HG02763 (cell line): ENCODE measurements at regions not wholly inside any gene's neighbourhood (a gene's known extent, or its start where the extent isn't known, plus 50 kb on each side); places are given as distances from the start of the nearest gene placed in this dataset.
"Not testable (repeated sequence)": the region's sequence is repeated elsewhere in the genome, so short reads cannot be mapped to it uniquely, and the experiment has no call there.

ENCODE experiments used
- ATAC-seq: cut with Tn5 transposase; IDR thresholded peaks from one replicate; pipeline ENCODE4 v1.9.1; 2021; ENCODE audit warnings: mild to moderate bottlenecking, moderate library complexity; ENCODE audit not compliant: unreplicated experiment

DNA sequence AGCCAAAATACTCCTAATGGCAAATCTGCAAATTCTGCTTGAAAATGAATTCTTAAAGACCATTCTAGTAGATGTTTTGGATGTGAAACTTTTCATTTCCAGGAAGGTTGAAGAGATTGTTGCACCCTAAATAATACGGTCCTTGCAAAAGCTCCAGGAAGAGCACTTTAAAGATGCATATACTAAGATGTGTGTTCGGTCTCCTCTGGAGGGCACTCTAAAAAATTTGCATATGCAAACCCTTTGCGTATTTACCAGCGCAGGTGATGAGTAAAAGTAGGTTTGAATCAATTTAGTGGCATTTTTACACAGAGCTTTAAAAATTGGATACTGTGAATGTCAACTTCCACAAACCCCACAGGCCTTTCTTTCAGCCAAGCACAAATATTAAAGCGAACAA, 378.1 kb upstream of the SORCS1 start:
- ATAC-seq, result no peak

DNA sequence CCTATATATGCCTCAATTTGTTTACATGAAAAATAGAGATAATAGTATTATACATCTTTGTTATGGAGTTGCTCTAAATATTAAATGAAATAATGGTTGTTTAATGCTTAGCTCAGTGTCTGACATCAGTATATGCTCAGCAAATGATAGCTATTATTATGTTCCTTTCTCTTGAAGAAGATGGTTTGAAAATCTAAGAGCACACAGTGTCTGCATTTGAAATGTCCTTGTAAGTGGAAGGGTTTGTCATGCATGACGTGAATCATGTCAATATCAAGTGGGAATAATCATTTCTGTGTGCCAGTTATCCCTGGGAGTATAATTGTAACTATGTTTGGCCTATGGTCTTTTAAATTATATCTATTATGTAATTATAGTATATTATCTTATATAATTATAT, 377.5 kb upstream of the SORCS1 start:
- ATAC-seq, result no peak

DNA sequence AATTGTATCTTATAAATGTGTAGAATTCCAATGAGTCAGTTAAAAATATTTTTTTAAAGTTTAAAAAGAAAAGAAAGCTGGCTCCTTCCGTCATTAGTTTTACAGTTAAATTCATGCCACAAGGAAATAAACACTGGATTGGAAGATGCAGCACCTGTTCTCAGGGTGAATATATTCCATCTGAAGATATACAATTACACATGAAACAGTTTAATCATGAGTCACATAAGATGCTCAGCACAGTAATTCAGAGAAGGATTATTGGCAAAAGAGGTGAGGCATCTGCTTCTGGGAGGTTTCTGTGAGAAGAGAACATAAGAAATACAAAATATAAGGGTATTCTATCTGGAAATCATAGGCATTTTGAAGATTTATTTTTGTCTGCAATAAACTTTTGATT, 376.5 kb upstream of the SORCS1 start:
- no peak for ATAC-seq

DNA sequence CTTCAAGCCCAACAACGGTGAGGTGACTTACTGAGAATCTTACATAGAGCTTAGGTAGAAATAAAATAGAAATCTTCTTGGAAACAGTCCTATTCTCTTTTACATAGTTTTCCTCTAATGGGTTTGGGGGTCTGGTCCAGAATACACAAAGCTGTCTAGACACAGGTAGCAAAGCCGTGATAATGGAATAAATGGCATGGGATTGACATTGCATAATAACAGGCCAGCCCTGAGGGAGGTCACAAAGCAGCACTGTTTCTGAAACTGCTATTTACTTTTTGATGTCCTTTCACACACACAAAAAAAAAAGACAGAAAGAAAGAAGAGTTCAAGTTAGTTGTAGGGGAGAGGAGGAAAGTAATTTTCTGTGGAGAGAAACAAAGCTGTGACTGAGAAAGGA, 364.8 kb upstream of the SORCS1 start:
- ATAC-seq, result no peak

DNA sequence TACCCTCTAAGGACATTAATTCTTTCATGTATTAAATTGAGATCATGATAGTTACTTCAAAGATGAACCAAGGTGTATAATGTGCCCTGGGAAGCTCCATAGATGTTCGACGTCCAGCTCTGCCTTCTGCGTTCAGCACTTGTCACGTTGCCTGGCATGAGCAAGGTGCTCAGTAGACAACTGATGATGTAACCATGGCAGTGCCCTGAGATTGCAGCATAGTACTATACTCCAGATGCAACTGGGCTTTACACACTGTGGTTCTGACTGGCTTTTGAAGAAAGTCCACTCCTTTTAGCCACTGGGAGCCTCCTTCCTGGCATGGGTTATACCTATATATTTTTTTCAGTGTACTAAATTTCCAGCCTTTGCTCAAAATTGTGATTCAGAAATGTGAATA, 355.8 kb upstream of the SORCS1 start:
- ATAC-seq, result no peak

DNA sequence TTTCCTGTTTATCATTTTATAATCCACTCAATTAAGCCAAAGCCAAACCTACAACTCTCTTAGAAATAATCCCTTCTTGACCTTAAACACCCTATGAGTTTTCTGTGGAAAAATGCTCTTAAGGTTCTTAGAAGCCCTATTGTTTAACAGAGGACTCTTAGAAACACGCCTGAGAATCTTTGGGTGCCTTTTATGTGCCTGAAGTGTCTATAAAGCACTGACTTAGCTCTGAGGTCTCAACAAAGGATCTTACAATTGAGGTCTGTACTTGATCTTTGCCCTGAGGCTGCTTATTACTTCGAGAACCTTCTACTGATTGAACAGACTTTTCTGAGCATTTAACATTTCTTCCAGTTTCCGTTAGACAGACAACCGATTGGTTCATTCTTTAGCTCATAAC, 353.3 kb upstream of the SORCS1 start:
- ATAC-seq, result no peak

DNA sequence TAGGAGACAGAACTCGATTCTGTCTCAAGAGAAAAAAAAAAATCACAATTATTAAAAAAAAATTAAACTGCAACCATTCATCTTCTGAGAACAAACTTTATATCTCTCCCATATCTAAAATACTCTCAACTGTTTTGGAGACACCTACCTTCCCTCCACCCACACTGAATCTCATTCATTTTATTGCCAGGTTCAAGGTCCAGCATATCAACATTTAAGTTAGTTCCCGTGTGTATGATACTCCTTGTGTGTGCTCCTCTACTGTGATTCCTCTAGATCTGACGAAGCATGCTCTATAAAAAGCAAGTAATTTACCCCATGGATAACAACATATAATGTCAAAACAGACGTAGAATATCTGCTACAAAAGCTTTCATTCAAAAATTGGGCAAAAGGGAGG, 351.8 kb upstream of the SORCS1 start:
- ATAC-seq, result no peak

DNA sequence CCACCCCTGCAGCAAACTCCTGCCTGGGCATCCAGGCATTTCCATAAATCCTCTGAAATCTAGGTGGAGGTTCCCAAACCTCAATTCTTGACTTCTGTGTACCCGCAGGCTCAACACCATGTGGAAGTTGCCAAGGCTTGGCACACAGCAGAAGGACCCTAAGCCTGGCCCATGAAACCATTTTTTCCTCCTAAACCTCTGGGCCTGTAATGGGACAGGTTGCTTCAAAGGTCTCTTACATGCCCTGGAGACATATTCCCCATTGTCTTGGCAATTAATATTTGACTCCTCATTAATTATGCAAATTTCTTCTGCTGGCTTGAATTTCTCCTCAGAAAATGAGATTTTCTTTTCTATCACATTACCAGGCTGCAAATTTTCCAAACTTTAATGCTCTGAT, 339.5 kb upstream of the SORCS1 start:
- not testable (repeated sequence) for ATAC-seq

DNA sequence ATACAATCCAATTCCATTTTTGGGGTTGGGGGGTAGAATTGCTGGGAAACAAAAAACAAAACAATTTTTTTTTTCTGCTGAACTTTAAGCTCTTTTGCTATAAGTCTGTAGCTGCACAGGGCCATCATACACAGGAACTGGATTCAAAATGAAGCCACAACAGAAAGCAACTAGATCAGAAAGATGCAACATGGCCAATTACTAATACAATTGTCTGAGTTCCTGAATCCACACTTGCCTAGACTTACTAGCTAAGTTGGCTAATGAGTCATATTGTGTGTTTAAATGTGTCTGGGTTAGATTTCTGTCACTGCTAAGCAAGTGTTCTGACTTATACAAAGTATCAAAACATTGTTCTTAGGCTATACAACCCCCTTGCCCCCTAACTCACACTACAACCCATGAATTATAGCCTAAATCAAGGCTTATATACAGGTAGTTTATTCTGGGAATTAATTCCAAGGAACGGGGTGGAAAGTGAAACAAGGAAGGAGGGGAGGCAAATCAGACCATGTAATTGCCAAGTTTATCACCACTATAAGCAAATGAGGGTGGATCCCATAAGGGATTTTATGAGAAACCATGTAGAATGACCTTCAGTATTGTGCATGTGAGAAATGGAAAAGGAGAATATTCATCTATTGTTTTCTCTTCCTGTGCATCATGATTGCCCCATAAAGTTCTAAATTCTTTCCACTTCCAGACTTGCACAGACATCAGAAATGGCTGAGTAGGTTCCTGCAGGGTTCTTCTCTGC, 337.9 kb upstream of the SORCS1 start:
- no peak for ATAC-seq

DNA sequence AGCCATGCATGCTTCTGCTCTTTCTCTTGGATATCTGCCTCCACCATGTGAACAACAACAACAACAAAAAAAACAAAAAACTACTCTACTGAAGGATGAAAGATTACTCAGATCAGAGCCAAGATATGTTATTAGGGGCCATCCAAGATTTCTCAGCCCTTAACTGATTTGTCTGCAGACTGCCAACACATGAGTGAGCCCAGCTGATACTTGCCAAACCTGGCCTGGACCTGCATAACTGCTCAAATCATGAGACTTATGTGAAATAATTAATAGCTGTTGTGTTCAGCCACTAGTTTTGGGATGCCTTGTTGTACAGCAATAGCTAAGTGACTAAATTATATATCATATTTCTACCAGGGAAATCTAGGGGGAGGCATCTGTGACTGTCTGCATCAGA, 334.5 kb upstream of the SORCS1 start:
- ATAC-seq, result no peak

DNA sequence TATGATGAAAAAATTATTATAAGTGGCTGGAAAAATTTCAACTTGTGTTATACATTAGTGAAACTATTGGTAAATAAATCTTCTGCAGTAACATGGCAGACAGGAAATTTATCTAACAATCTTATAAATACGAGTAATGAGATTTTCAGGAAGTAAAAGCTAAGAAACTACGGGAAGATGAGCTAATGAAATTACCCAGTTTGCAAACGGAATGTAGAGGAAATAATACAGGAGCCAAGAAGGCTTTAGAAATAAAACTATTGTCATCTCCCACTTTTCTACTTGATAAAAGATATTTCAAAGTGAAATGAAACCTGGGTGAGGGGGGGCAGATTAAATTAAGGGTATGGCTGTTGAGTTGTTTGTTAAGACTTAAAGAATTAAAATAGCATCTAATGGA, 332.5 kb upstream of the SORCS1 start:
- ATAC-seq, result no peak

DNA sequence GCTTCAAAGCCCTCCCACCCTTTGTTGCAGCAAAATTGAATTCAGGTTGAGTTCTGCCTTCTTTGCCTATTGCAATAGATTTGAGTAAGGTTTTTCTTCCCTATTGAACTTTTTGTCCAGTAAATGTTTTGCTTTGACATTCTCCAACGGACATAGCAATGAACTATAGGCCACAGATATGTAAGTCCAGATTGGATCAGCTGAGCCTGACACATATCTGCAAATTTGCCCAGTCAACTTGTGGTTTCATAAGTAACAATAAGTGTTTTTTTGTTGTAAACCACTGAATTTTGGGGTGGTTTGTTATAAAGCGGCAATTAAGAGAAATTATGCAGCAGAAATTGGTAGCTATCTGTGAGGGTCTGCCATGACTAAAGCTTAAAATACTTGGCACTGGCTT, 332.1 kb upstream of the SORCS1 start:
- ATAC-seq, result no peak

DNA sequence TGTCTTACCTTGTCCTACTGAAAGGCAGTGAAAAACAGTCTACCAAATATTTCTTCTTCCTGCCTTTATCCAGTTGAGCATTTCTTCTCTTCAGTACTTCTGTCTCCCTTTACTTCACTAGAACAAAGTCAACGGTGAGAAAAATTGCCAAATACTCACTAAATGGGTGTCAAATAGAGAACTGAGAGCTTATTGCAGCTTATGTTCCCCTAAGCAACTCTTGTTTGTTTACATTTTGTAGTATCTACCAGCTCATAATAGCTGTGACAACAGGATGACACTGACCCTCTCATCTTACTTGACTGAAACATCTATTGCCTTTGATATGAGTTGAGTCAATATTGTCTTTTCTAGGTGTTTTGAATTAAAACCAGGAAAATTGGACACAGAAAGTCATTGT, 327.9 kb upstream of the SORCS1 start:
- ATAC-seq, result no peak

DNA sequence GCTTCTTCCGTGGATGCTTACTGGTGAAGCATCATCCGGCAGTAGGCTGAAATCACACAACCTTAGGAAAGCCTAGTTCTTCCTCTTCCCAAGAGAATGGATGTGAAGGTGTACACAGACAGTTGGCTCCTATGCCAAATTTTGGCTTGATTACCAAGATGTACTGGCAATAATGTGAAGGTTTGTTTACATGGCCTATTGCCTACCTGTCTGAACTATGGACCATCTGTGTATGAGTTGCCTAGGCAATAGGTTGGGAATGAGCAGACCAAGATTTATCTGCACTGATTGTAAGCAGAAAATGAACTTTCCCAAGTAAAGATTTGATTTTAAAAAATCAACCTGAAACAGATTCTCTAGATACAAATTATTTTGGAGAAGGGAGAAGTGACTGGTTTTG, 325.9 kb upstream of the SORCS1 start:
- no peak for ATAC-seq

DNA sequence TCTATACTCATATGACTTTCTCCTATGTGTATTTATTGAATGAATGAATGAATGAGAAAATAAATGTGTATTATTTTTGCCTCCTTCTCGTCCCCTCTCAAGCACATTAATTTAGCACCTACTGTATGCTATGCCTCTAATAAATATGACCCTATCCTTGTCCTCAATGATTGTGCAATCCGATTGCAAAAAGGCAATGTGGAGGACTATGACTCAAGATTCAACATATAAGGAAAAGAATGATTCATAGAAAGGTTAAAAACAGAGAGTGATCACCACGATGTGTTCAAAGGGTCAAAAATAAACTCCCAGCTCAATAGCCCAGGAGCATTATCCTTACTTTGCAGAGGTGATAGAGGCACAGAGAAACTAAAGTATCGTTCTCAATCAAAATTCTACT, 322.8 kb upstream of the SORCS1 start:
- ATAC-seq, result no peak

DNA sequence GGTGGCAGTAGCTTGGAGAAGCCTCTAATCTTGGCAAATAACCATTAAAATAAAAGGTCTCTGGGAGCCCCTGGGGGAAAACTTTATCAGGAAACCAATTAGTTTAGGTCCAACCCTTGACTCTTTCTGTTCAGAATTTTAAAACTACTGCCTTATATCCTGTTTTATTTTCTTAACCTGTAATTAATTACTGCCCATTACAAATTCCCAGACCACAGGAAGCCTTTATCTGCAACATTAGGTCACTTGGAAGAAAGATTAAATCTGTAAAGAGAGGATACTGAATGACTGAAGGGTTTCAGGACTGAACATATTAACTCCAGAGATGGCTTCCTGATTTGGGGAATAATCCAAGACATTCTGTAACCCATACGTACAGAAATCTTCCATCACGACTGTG, 320.5 kb upstream of the SORCS1 start:
- ATAC-seq, result no peak

DNA sequence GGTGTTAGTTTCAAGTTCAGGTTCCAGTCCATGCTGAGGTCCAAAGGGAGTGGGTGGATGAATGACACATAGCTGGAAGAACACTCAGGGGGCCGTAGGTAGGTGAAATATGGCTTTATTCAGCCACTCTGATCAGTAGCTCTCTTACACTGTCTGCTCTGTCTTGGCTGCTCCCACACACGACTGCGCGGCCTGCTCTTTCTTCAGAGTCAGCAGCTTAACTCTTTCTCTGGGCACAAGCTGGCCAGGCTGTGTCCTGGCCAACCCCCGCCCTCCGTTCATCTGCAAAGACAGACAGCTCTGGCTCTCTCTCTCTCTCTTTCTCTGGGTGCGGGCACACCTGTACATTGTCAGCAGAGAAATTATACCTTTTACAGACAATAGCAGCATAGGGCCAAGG, 317.4 kb upstream of the SORCS1 start:
- ATAC-seq, result no peak

DNA sequence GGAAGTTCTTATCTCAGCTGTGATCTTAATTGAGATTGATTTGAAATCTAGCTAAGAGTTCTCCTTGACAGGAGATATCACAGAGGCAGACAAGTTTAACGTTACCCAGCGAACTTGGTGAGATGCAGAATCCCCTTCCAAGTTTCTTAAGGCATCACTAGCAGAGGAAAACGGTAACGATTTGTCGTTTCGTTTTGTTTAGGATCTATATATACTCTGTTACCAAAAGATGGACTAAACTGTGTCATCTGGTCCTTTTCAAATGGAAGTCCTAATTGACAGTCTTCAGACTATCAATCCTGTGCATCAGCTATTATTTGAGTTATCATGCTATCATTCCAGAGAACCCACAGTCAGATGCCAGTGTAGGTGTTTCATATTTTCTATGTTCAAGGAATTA, 316.7 kb upstream of the SORCS1 start:
- no peak for ATAC-seq

DNA sequence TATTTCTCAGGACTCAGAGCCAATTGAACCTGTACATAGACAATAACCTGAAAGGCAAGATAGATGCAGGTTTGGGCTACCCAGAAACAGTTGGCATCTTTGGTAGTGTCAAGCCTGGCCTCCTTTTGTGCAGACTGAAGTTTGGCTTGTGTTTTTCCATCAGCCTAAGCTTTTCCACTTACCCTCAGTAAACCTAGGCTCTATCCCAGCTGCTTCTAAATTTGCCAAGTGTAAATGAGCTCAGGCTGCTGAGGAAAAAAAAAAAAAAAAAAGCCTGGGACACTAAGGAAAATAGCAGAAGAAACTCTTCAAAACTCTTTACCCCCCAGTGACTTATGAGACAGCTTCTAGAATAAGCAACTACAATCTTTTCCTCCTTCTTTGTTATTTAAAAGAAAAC, 316.3 kb upstream of the SORCS1 start:
- no peak for ATAC-seq

DNA sequence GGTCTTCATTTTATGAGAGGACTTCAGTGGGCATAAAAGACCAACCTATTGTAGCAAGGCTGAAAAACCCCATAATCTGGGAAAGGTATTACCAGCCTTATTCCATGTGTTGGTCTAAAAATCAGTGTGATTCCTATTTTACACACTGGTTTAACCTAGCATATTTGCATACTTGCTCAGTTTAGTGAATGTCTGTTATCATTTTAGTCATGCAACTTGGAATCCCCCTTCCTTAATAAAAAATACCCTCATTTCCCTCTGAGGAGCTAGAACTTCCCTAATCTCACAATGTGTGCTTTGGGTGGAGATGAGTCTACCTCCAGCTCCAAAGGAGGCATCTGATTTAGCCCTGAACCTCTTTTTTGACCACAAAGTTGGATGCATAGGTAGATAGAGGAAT, 312.8 kb upstream of the SORCS1 start:
- no peak for ATAC-seq

DNA sequence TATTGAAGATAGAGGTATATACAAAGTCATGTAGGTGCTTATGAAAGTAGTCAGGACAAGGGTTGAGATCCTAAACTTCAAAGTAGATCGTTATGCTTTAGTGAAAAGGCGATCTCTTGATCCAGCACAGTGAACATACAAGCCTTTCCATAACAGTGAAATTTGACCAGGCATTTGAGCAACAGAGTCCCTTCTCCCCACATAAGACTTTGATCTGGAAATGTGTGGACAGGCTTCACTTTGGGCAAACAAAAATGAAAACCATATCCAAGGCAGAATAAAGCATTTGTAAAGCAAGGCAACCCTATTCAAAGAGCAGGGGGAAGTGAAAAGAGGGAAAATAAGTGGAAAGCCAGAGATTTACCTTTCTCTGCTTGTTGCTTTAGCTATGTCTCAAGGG, 311.9 kb upstream of the SORCS1 start:
- no peak for ATAC-seq

DNA sequence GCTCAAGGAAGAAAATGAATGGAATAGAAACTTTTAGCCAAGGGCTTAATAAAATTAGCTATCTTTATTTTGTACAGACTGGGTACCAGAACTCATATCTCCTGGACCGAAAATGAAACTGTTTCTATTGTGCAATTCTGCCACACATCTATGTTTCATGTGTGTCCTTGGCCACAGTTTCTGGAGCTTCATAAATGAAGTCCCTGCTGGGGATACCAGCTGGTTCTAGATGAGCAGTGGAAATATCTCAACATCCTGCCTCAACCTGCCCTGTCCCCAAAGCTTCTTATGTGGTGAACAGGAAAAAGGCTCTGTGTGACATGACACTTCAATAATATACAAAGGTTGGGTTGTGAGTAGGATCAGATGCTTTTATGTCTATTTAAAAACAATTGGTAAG, 310.1 kb upstream of the SORCS1 start:
- no peak for ATAC-seq

DNA sequence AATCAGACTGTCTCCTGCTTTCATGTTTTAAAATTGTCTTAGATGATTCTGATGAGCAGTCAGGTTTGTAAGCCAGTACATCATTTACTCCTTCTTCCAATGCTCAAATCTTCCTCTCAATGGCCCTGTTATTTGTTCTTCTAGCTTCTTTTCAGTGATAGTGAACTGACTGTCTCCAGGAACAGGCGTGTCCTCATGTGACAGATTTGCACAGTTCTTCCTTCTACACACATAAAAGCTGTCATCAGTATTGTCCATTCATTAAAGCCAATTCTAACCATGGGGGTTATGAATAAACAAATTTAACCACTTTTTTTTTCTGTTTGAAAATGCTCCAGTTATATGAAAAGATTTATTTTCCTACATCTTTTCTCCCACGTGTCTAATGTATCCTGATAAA, 308.7 kb upstream of the SORCS1 start:
- ATAC-seq, result no peak
